SH-SY5Y (cell line): ENCODE measurements at regions not wholly inside any gene's neighbourhood (a gene's known extent, or its start where the extent isn't known, plus 50 kb on each side); places are given as distances from the start of the nearest gene placed in this dataset.

Experiments used
- GATA2 ChIP-seq: IDR thresholded peaks from 2 replicates; pipeline ENCODE4 v1.6.1; 2011; ENCODE audit warnings: mild to moderate bottlenecking, low read depth, low read length
- GATA3 ChIP-seq: IDR thresholded peaks from 2 replicates; pipeline ENCODE4 v1.6.1; 2011; ENCODE audit warnings: low read depth, mild to moderate bottlenecking, low read length, moderate library complexity

- TF ChIP-seq GATA2 (no peak), GATA3 (no peak)
Observed at GRCh38 chr1:185441605-185442004, 124.6 kb upstream of the IVNS1ABP start.
